ENCODE measurements at regions not wholly inside any gene's neighbourhood (a gene's known extent, or its start where the extent isn't known, plus 50 kb on each side); places are given as distances from the start of the nearest gene placed in this dataset.

GRCh38 chr12:103028881-103029639 is 71.6 kb downstream of the ASCL1 start:
- H3K27ac ChIP-seq, result no peak overlapping the region
- TF ChIP-seq, protein P1, sequence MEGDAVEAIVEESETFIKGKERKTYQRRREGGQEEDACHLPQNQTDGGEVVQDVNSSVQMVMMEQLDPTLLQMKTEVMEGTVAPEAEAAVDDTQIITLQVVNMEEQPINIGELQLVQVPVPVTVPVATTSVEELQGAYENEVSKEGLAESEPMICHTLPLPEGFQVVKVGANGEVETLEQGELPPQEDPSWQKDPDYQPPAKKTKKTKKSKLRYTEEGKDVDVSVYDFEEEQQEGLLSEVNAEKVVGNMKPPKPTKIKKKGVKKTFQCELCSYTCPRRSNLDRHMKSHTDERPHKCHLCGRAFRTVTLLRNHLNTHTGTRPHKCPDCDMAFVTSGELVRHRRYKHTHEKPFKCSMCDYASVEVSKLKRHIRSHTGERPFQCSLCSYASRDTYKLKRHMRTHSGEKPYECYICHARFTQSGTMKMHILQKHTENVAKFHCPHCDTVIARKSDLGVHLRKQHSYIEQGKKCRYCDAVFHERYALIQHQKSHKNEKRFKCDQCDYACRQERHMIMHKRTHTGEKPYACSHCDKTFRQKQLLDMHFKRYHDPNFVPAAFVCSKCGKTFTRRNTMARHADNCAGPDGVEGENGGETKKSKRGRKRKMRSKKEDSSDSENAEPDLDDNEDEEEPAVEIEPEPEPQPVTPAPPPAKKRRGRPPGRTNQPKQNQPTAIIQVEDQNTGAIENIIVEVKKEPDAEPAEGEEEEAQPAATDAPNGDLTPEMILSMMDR (conservative IDR thresholded peaks at IDR 0.05), result no peak

- no peak overlapping the region for H3K27ac ChIP-seq
- TF ChIP-seq, protein P1 (conservative IDR thresholded peaks at IDR 0.05), result no peak
Observed at GRCh38 chr12:103036581-103037214, 79.2 kb downstream of the ASCL1 start.

DNA sequence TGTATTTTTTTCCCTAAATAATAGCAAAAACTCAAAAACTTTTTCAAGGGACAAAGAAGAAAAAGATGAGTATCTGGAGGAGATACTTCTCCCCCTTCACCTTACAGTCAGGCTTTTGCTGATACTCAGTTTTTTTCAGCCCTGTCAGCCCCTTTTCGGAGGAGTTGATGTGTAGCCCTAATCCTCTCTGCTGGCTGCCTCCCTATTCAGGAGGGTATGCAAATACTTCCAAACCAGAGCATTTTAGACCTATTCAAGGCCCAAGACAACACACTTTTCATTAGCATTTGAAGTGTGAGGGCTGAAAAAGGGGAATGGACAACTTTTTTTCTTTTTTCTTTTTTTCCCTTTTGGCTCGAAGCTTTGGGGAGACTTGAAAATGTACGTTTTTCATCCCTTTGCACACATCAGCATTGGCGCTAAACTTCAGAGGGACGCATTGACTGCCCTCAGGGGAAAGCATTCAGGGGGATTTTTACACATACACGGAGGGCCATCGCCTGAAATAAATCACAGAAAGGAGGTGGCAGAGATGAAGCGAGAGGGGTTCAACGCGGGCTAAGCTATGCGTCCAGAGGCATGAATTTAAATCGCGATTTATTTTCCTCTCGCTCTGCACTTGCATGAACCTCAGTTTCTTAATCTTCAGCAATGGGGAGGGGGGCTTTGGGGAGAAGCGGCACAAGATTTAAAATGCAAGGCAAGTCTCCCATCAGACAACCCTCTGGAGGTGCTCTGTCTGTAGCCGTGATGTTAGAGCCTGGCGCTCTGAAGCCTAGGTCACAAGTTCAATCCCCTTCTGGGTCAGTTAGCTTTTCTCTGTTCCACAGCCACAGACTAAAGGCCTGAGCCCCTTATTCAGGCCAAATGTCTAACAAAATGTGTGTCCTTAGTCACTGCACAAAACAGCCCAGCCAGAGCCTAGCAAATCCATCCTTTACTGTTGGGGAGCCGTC is 86.3 kb downstream of the ASCL1 start:
- H3K27ac ChIP-seq, result no peak overlapping the region
- TF ChIP-seq, protein P1 (conservative IDR thresholded peaks at IDR 0.05), result no peak

DNA sequence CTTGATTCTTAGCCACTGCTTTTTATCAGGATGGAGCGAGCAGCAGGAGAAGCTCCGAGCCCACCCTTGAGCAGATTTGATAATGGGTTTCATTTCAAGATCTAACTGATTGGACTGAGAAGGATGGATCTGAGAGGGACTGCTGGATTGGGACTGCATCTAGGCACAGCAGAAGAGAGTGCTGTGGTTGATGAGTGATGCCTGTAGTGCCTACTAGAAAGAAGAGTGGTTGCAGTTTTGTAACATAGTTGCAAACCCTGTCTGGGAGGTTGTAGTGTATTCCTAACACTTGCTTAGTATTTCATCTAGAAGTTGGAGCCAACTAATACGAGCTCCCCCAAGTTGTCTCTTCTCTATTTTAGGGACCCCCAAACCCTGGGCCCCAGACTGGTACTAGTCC is 88.7 kb downstream of the ASCL1 start:
- H3K27ac ChIP-seq, result no peak overlapping the region
- TF ChIP-seq, protein P1 (conservative IDR thresholded peaks at IDR 0.05), result no peak

DNA sequence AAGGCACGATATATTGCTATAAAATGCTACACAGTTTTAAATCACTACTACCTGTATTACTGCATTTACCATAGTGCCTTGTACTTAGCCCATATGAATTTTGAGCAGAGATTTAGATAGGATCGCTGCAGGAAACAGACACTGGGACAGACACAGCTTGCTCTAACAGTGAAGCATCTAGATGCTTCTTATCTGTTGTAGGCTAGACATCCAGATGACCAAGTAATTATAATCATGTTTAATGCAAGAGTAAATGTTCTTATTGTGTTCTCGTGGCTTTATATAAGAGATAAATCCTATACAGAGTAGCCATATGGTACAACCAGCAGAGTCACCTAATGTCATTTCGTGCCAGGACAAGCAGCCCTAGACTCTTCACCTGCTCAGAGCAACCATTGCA is 92.8 kb downstream of the ASCL1 start:
- H3K27ac ChIP-seq, result no peak overlapping the region
- TF ChIP-seq, protein P1 (conservative IDR thresholded peaks at IDR 0.05), result no peak

GRCh38 chr12:103053089-103053488 is 95.6 kb downstream of the ASCL1 start:
- TF ChIP-seq, protein P1 (conservative IDR thresholded peaks at IDR 0.05), result no peak
- no peak overlapping the region for H3K27ac ChIP-seq

- H3K27ac ChIP-seq, result no peak overlapping the region
- TF ChIP-seq, protein P1 (conservative IDR thresholded peaks at IDR 0.05), result no peak
Observed at GRCh38 chr12:103073630-103074029, 116.2 kb downstream of the ASCL1 start.

All from VCaP (cell line).